Hepatocyte (in vitro differentiated cells): ENCODE measurements at regions not wholly inside any gene's neighbourhood (a gene's known extent, or its start where the extent isn't known, plus 50 kb on each side); places are given as distances from the start of the nearest gene placed in this dataset.

Experiments
- EZH2 ChIP-seq: fragments of 200-600 bp; sonication (generic); IDR thresholded peaks from 2 replicates; pipeline ENCODE4 v1.6.1; 2016; ENCODE audit warnings: antibody characterized with exemption, mild to moderate bottlenecking, borderline replicate concordance
- TF ChIP-seq, protein P1 (sequence below): fragments of 200-600 bp; sonication (generic); IDR thresholded peaks from 2 replicates; pipeline ENCODE4 v1.5.1; 2016; ENCODE audit warnings: antibody characterized with exemption, mild to moderate bottlenecking; ENCODE audit not compliant: poor library complexity

DNA sequence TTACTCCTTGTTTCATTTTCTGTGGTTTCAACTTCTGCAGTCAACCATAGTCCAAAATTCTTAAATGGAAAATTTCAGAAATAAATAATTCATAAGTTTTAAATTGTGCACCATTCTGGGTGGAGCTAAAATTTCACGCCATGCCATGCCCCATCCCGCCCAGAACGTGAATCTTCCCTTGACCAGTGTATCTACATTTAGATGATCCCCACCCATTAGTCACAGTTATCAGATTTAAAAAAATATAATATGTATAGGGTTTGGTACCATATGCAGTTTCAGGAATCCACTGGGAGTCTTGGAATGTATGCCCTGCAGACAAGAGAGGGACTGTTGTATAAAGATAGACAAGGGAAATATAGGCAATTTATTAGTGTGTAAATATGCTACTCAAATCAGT is 759.7 kb upstream of the ZNF608 start:
- TF ChIP-seq, protein P1, sequence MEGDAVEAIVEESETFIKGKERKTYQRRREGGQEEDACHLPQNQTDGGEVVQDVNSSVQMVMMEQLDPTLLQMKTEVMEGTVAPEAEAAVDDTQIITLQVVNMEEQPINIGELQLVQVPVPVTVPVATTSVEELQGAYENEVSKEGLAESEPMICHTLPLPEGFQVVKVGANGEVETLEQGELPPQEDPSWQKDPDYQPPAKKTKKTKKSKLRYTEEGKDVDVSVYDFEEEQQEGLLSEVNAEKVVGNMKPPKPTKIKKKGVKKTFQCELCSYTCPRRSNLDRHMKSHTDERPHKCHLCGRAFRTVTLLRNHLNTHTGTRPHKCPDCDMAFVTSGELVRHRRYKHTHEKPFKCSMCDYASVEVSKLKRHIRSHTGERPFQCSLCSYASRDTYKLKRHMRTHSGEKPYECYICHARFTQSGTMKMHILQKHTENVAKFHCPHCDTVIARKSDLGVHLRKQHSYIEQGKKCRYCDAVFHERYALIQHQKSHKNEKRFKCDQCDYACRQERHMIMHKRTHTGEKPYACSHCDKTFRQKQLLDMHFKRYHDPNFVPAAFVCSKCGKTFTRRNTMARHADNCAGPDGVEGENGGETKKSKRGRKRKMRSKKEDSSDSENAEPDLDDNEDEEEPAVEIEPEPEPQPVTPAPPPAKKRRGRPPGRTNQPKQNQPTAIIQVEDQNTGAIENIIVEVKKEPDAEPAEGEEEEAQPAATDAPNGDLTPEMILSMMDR: no peak
- no peak for TF ChIP-seq EZH2
